Hematopoietic multipotent progenitor cell treated with erythropoietin and hydrocortisone succinate and interleukin-3 and kit ligand, for 17 days (in vitro differentiated cells): ENCODE measurements at regions not wholly inside any gene's neighbourhood (a gene's known extent, or its start where the extent isn't known, plus 50 kb on each side); places are given as distances from the start of the nearest gene placed in this dataset.

Source experiments
- DNase-seq: peaks from one replicate; pipeline ENCODE4 v3.0.0-alpha.2; 2015; ENCODE audit warnings: low spot score

- DNase-seq = no peak
Observed at GRCh38 chr3:31249545-31249944, 283.2 kb upstream of the STT3B start.

- no peak for DNase-seq
Observed at GRCh38 chr3:31250116-31250777, 282.5 kb upstream of the STT3B start.

- DNase-seq = no peak
Observed at GRCh38 chr3:31251083-31251482, 281.6 kb upstream of the STT3B start.

- no peak for DNase-seq
Observed at GRCh38 chr3:31252216-31253185, 280.2 kb upstream of the STT3B start.

- DNase-seq = no peak
Observed at GRCh38 chr3:31253782-31254181, 278.9 kb upstream of the STT3B start.

GRCh38 chr3:31254483-31254882 lies 278.2 kb upstream of the STT3B start:
- no peak for DNase-seq

- DNase-seq = no peak
Observed at GRCh38 chr3:31255007-31255581, 277.6 kb upstream of the STT3B start.

- DNase-seq = no peak
Observed at GRCh38 chr3:31262201-31262600, 270.5 kb upstream of the STT3B start.

GRCh38 chr3:31263897-31264296 lies 268.8 kb upstream of the STT3B start:
- no peak for DNase-seq

GRCh38 chr3:31265646-31266428 lies 266.9 kb upstream of the STT3B start:
- no peak for DNase-seq

GRCh38 chr3:31268868-31269267 lies 263.9 kb upstream of the STT3B start:
- no peak for DNase-seq

GRCh38 chr3:31270010-31270409 lies 262.7 kb upstream of the STT3B start:
- DNase-seq = no peak

GRCh38 chr3:31274326-31275024 lies 258.2 kb upstream of the STT3B start:
- no peak for DNase-seq

- DNase-seq = no peak
Observed at GRCh38 chr3:31275038-31275572, 257.6 kb upstream of the STT3B start.

- no peak for DNase-seq
Observed at GRCh38 chr3:31275583-31275982, 257.1 kb upstream of the STT3B start.

GRCh38 chr3:31277582-31277981 lies 255.1 kb upstream of the STT3B start:
- DNase-seq = no peak

- DNase-seq = no peak
Observed at GRCh38 chr3:31278532-31278931, 254.2 kb upstream of the STT3B start.

GRCh38 chr3:31284776-31285175 lies 247.9 kb upstream of the STT3B start:
- DNase-seq = no peak

GRCh38 chr3:31285833-31286486 lies 246.8 kb upstream of the STT3B start:
- no peak for DNase-seq

- no peak for DNase-seq
Observed at GRCh38 chr3:31288224-31288623, 244.5 kb upstream of the STT3B start.

GRCh38 chr3:31288641-31289100 lies 244.1 kb upstream of the STT3B start:
- DNase-seq = no peak
